ENCODE measurements at regions not wholly inside any gene's neighbourhood (a gene's known extent, or its start where the extent isn't known, plus 50 kb on each side); places are given as distances from the start of the nearest gene placed in this dataset.

GRCh38 chr12:11565752-11566151, 83.7 kb upstream of the ETV6 start:
- no peaks in the 10 kb centered on the region for H3K9me3 ChIP-seq (ENCODE audit: control insufficient read depth in 1 of 2, low read length in 2 of 2)
- H3K27ac ChIP-seq (ENCODE audit: low read depth, low read length): no peak overlapping the region
- H3K9ac ChIP-seq (ENCODE audit: low read depth in 1 of 2, low read length in 2 of 2): no peak overlapping the region
- no peaks in the 10 kb centered on the region for H3K27me3 ChIP-seq (ENCODE audit: control insufficient read depth in 1 of 2, insufficient read depth in 2 of 2, low read length in 2 of 2)
- no peaks in the 10 kb centered on the region for H3K4me1 ChIP-seq (ENCODE audit: control insufficient read depth in 1 of 2, insufficient read depth in 2 of 2, low read length in 2 of 2)
- H3K36me3 ChIP-seq (ENCODE audit: control insufficient read depth in 1 of 2, insufficient read depth in 2 of 2, low read length in 2 of 2): no peaks in the 10 kb centered on the region
- H3K4me3 ChIP-seq (ENCODE audit: low read depth in 1 of 2, low read length in 2 of 2): no peak overlapping the region

DNA sequence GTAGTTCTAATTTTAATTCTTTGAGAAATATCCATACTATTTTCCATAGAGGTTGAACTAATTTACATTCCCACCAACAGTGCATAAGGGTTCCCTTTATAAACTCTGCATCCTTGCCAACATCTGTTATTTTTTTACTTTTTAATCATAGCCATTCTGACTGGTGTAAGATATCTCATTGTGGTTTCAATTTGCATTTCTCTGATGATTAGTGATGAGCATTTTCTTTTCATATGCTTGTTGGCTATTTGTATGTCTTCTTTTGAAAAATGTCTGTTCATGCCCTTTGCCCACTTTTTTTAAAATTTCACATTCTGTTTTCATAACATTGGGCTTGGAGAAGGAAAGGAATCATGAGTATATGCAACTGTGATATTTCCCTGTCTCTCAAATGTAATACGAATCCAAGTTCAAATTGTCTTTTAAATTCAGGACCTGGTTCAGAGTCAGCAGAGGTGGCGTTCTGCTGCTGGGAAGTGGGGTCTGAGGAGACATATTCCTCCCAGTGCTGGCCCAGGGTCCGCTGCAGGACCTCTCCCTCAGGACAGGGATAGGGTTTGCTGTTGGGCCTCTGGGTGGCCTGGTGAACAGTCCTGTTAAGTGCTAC, 81.2 kb upstream of the ETV6 start:
- Histone ChIP-seq H3K4me3 (ENCODE audit: low read depth in 1 of 2, low read length in 2 of 2) (no peak overlapping the region), H3K36me3 (ENCODE audit: control insufficient read depth in 1 of 2, insufficient read depth in 2 of 2, low read length in 2 of 2) (no peaks in the 10 kb centered on the region), H3K9ac (ENCODE audit: low read depth in 1 of 2, low read length in 2 of 2) (no peak overlapping the region), H3K27ac (ENCODE audit: low read depth, low read length) (no peak overlapping the region), H3K4me1 (ENCODE audit: control insufficient read depth in 1 of 2, insufficient read depth in 2 of 2, low read length in 2 of 2) (no peaks in the 10 kb centered on the region), H3K27me3 (ENCODE audit: control insufficient read depth in 1 of 2, insufficient read depth in 2 of 2, low read length in 2 of 2) (no peaks in the 10 kb centered on the region), H3K9me3 (ENCODE audit: control insufficient read depth in 1 of 2, low read length in 2 of 2) (no peaks in the 10 kb centered on the region)

- no peaks in the 10 kb centered on the region for H3K9me3 ChIP-seq (ENCODE audit: control insufficient read depth in 1 of 2, low read length in 2 of 2)
- no peak overlapping the region for H3K4me3 ChIP-seq (ENCODE audit: low read depth in 1 of 2, low read length in 2 of 2)
- H3K9ac ChIP-seq (ENCODE audit: low read depth in 1 of 2, low read length in 2 of 2): no peak overlapping the region
- no peaks in the 10 kb centered on the region for H3K27me3 ChIP-seq (ENCODE audit: control insufficient read depth in 1 of 2, insufficient read depth in 2 of 2, low read length in 2 of 2)
- no peaks in the 10 kb centered on the region for H3K4me1 ChIP-seq (ENCODE audit: control insufficient read depth in 1 of 2, insufficient read depth in 2 of 2, low read length in 2 of 2)
- H3K36me3 ChIP-seq (ENCODE audit: control insufficient read depth in 1 of 2, insufficient read depth in 2 of 2, low read length in 2 of 2): no peaks in the 10 kb centered on the region
- H3K27ac ChIP-seq (ENCODE audit: low read depth, low read length): no peak overlapping the region
Measured at GRCh38 chr12:11568762-11569478, 80.6 kb upstream of the ETV6 start.

DNA sequence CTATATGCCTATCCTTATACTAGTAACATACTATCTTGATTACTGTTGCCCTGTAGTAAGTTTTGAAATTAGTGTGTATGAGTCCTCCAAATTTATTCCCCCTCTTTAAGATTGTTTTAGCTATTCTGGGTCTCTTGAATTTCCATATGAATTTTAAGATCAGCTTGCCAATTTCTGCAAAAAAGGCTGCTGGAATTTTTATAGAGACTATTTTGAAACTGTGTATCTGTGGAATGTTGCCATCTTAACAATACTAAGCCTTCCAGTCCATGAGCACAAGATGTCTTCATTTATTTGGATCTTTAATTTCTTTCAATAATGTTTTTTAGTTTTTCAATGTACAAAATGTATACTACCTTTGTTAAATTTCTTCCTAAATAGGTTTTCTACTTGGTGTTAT, 79.8 kb upstream of the ETV6 start:
- H3K4me1 ChIP-seq (ENCODE audit: control insufficient read depth in 1 of 2, insufficient read depth in 2 of 2, low read length in 2 of 2): no peaks in the 10 kb centered on the region
- H3K4me3 ChIP-seq (ENCODE audit: low read depth in 1 of 2, low read length in 2 of 2): no peak overlapping the region
- H3K36me3 ChIP-seq (ENCODE audit: control insufficient read depth in 1 of 2, insufficient read depth in 2 of 2, low read length in 2 of 2): no peaks in the 10 kb centered on the region
- H3K9me3 ChIP-seq (ENCODE audit: control insufficient read depth in 1 of 2, low read length in 2 of 2): no peaks in the 10 kb centered on the region
- no peak overlapping the region for H3K9ac ChIP-seq (ENCODE audit: low read depth in 1 of 2, low read length in 2 of 2)
- H3K27me3 ChIP-seq (ENCODE audit: control insufficient read depth in 1 of 2, insufficient read depth in 2 of 2, low read length in 2 of 2): no peaks in the 10 kb centered on the region
- H3K27ac ChIP-seq (ENCODE audit: low read depth, low read length): no peak overlapping the region

GRCh38 chr12:11573880-11574279, 75.6 kb upstream of the ETV6 start:
- Histone ChIP-seq H3K9me3 (ENCODE audit: control insufficient read depth in 1 of 2, low read length in 2 of 2) (no peaks in the 10 kb centered on the region), H3K36me3 (ENCODE audit: control insufficient read depth in 1 of 2, insufficient read depth in 2 of 2, low read length in 2 of 2) (no peaks in the 10 kb centered on the region), H3K4me3 (ENCODE audit: low read depth in 1 of 2, low read length in 2 of 2) (no peak overlapping the region), H3K27me3 (ENCODE audit: control insufficient read depth in 1 of 2, insufficient read depth in 2 of 2, low read length in 2 of 2) (no peaks in the 10 kb centered on the region), H3K9ac (ENCODE audit: low read depth in 1 of 2, low read length in 2 of 2) (no peak overlapping the region), H3K4me1 (ENCODE audit: control insufficient read depth in 1 of 2, insufficient read depth in 2 of 2, low read length in 2 of 2) (no peaks in the 10 kb centered on the region), H3K27ac (ENCODE audit: low read depth, low read length) (no peak overlapping the region)

DNA sequence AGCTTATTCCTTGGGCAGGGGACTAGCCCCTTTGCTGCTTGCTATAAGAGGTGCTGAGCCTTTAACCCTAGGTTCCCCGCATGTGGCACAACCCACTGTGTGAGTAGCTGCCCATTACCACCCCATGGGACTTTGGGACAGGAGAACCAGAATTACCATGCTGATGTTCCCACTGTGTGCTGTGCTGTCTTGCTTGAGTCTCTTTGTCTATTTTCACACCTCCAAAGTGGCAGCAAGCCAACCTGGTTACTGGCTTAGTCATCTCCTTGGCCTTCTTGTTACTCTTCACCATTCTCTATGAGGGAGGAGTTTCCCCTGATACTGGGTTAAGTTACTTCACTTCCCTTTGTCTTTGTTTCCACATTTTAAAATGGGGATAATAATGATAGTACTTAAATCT, 73.4 kb upstream of the ETV6 start:
- H3K27ac ChIP-seq (ENCODE audit: low read depth, low read length): no peak overlapping the region
- H3K4me3 ChIP-seq (ENCODE audit: low read depth in 1 of 2, low read length in 2 of 2): no peak overlapping the region
- H3K9ac ChIP-seq (ENCODE audit: low read depth in 1 of 2, low read length in 2 of 2): no peak overlapping the region
- H3K36me3 ChIP-seq (ENCODE audit: control insufficient read depth in 1 of 2, insufficient read depth in 2 of 2, low read length in 2 of 2): no peaks in the 10 kb centered on the region
- H3K27me3 ChIP-seq (ENCODE audit: control insufficient read depth in 1 of 2, insufficient read depth in 2 of 2, low read length in 2 of 2): no peaks in the 10 kb centered on the region
- H3K9me3 ChIP-seq (ENCODE audit: control insufficient read depth in 1 of 2, low read length in 2 of 2): no peaks in the 10 kb centered on the region
- no peaks in the 10 kb centered on the region for H3K4me1 ChIP-seq (ENCODE audit: control insufficient read depth in 1 of 2, insufficient read depth in 2 of 2, low read length in 2 of 2)

GRCh38 chr12:11577658-11578260, 71.7 kb upstream of the ETV6 start:
- no peaks in the 10 kb centered on the region for H3K36me3 ChIP-seq (ENCODE audit: control insufficient read depth in 1 of 2, insufficient read depth in 2 of 2, low read length in 2 of 2)
- no peak overlapping the region for H3K27ac ChIP-seq (ENCODE audit: low read depth, low read length)
- H3K4me1 ChIP-seq (ENCODE audit: control insufficient read depth in 1 of 2, insufficient read depth in 2 of 2, low read length in 2 of 2): no peaks in the 10 kb centered on the region
- no peaks in the 10 kb centered on the region for H3K9me3 ChIP-seq (ENCODE audit: control insufficient read depth in 1 of 2, low read length in 2 of 2)
- no peak overlapping the region for H3K4me3 ChIP-seq (ENCODE audit: low read depth in 1 of 2, low read length in 2 of 2)
- H3K9ac ChIP-seq (ENCODE audit: low read depth in 1 of 2, low read length in 2 of 2): no peak overlapping the region
- no peaks in the 10 kb centered on the region for H3K27me3 ChIP-seq (ENCODE audit: control insufficient read depth in 1 of 2, insufficient read depth in 2 of 2, low read length in 2 of 2)

DNA sequence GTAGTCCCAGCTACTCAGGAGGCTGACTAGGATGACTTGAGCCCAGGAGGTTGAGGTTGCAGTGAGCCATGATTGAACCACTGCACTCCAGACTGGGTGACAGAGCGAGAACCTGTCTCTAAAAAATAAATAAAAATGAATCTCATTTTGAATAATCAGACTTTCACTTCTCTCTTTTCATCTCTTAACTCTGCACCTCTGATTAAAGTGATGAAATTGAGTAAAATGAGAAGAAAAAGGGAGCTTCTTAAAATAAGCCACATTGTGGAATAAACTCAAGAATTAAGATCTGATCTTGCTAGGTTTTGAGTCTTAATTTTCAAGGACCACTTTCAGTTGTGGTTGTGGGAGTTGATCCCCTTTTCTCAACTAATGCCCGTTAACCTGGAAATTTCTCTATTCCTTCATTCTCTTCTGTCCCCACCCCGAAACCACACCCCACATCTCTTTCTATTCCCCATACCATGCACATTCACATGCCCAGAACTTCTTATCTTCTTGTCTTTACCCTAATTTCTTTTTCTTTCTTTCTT, 70.9 kb upstream of the ETV6 start:
- Histone ChIP-seq H3K36me3 (ENCODE audit: control insufficient read depth in 1 of 2, insufficient read depth in 2 of 2, low read length in 2 of 2) (no peaks in the 10 kb centered on the region), H3K27me3 (ENCODE audit: control insufficient read depth in 1 of 2, insufficient read depth in 2 of 2, low read length in 2 of 2) (no peaks in the 10 kb centered on the region), H3K9ac (ENCODE audit: low read depth in 1 of 2, low read length in 2 of 2) (no peak overlapping the region), H3K4me3 (ENCODE audit: low read depth in 1 of 2, low read length in 2 of 2) (no peak overlapping the region), H3K9me3 (ENCODE audit: control insufficient read depth in 1 of 2, low read length in 2 of 2) (no peaks in the 10 kb centered on the region), H3K27ac (ENCODE audit: low read depth, low read length) (no peak overlapping the region), H3K4me1 (ENCODE audit: control insufficient read depth in 1 of 2, insufficient read depth in 2 of 2, low read length in 2 of 2) (no peaks in the 10 kb centered on the region)

DNA sequence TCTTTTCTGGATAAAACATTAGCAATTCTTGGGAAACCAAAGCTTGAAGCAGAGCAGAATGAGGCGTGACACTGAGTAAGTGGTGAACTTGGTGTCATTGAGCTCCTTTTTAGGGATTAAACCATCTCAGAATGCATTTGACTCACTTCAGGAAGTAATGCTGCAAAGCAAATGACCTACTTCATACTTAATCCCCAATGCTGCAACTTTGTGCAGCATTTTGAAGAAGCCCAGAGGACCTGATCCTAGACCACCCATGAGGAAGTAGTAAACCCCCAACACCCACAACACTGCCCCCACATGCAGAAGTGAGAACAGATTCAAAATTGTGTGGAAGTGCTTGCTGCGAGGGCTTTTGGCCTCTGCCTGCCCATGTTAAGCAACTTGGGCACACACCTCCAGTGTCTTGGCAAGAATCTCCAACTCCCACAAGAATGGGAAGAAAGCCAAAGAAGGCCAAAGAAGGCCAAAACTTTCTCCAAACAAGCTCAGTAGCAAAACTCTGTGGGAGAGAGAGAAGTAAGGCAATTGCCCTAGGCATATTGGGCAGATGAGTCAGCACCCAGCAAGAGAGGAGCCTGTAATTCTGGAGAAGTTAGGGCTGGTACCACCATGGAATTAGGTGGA, 69.2 kb upstream of the ETV6 start:
- Histone ChIP-seq H3K27ac (ENCODE audit: low read depth, low read length) (no peak overlapping the region), H3K4me1 (ENCODE audit: control insufficient read depth in 1 of 2, insufficient read depth in 2 of 2, low read length in 2 of 2) (no peaks in the 10 kb centered on the region), H3K27me3 (ENCODE audit: control insufficient read depth in 1 of 2, insufficient read depth in 2 of 2, low read length in 2 of 2) (no peaks in the 10 kb centered on the region), H3K36me3 (ENCODE audit: control insufficient read depth in 1 of 2, insufficient read depth in 2 of 2, low read length in 2 of 2) (no peaks in the 10 kb centered on the region), H3K9me3 (ENCODE audit: control insufficient read depth in 1 of 2, low read length in 2 of 2) (no peaks in the 10 kb centered on the region), H3K9ac (ENCODE audit: low read depth in 1 of 2, low read length in 2 of 2) (no peak overlapping the region), H3K4me3 (ENCODE audit: low read depth in 1 of 2, low read length in 2 of 2) (no peak overlapping the region)

- Histone ChIP-seq H3K9me3 (ENCODE audit: control insufficient read depth in 1 of 2, low read length in 2 of 2) (no peaks in the 10 kb centered on the region), H3K36me3 (ENCODE audit: control insufficient read depth in 1 of 2, insufficient read depth in 2 of 2, low read length in 2 of 2) (no peaks in the 10 kb centered on the region), H3K27ac (ENCODE audit: low read depth, low read length) (no peak overlapping the region), H3K9ac (ENCODE audit: low read depth in 1 of 2, low read length in 2 of 2) (no peak overlapping the region), H3K4me3 (ENCODE audit: low read depth in 1 of 2, low read length in 2 of 2) (no peak overlapping the region), H3K27me3 (ENCODE audit: control insufficient read depth in 1 of 2, insufficient read depth in 2 of 2, low read length in 2 of 2) (no peaks in the 10 kb centered on the region), H3K4me1 (ENCODE audit: control insufficient read depth in 1 of 2, insufficient read depth in 2 of 2, low read length in 2 of 2) (no peaks in the 10 kb centered on the region)
Measured at GRCh38 chr12:11581179-11581755, 68.2 kb upstream of the ETV6 start.

Measured in duodenal mucosa (tissue), 2 donors.